H7 (cell line): ENCODE measurements at regions not wholly inside any gene's neighbourhood (a gene's known extent, or its start where the extent isn't known, plus 50 kb on each side); places are given as distances from the start of the nearest gene placed in this dataset.

ENCODE experiments used
- DNase-seq: peaks from one replicate; pipeline ENCODE4 v3.0.0; 2012
- H3K27me3 ChIP-seq: 2 replicates; pipeline ENCODE4 v1.6.0; 2011; ENCODE audit warnings: mild to moderate bottlenecking, low read length; ENCODE audit not compliant: control insufficient read depth, insufficient read depth
- H3K36me3 ChIP-seq: replicated peaks from 2 replicates; pipeline ENCODE4 v1.5.1; 2011; ENCODE audit warnings: low read length; ENCODE audit not compliant: control insufficient read depth, insufficient read depth
- H3K4me3 ChIP-seq: 2 replicates; pipeline ENCODE4 v1.5.1; 2011; ENCODE audit warnings: low read depth, mild to moderate bottlenecking, control low read depth, low read length, moderate library complexity; ENCODE audit not compliant: insufficient read depth

GRCh38 chr13:47798906-47799305 is 202.2 kb downstream of the SUCLA2 start:
- peak; percentile 10 for DNase-seq
- Histone ChIP-seq H3K4me3 (no peak overlapping the region), H3K36me3 (no peaks in the 10 kb centered on the region), H3K27me3 (no peaks in the 10 kb centered on the region)

- Histone ChIP-seq H3K36me3 (no peaks in the 10 kb centered on the region), H3K4me3 (no peak overlapping the region), H3K27me3 (no peaks in the 10 kb centered on the region)
- DNase-seq: no peak
These were observed 202.9 kb downstream of the SUCLA2 start for GRCh38 chr13:47798194-47798593.

DNA sequence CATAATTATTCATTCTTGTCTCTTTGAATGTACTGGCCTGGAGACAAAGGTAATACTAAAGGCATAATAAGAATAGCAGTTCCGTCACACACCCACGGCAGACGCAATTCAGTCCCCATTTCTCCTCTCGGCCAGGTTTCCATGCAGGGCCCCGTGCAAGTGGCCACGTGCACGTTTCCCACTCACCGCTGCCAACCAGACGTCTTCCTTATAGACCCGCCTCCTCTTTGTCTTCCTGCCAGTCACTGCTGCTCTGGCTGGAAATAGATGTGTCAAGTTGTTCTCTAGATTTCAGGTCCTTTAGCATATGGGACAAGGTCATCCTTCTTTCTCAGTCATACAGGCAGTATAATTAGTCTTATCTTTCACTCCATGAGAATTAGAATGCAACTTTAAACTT is 204.3 kb downstream of the SUCLA2 start:
- no peak for DNase-seq
- Histone ChIP-seq H3K4me3 (no peak overlapping the region), H3K27me3 (no peaks in the 10 kb centered on the region), H3K36me3 (no peaks in the 10 kb centered on the region)

DNA sequence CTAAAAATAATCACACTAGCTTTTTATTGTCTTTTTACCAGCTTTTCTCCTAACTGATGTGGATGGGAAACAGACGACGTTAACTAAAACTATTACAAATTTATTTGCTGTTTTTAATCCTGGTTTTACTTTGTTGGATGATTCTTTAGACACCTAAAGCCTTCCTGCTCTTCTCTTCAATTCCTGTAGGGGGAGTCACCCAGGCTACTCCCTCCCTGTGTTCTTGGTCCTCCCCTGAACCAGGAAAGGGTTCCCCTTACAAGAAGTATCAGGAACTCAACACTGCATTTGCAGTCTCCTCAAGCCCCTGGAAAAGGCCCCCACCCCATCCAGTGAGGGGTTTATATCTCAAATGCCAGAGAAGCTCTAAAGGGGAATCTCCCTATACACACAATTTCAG is 206.1 kb downstream of the SUCLA2 start:
- peak; percentile 45 for DNase-seq
- H3K4me3 ChIP-seq: no peak overlapping the region
- H3K36me3 ChIP-seq: no peaks in the 10 kb centered on the region
- H3K27me3 ChIP-seq: no peaks in the 10 kb centered on the region

DNA sequence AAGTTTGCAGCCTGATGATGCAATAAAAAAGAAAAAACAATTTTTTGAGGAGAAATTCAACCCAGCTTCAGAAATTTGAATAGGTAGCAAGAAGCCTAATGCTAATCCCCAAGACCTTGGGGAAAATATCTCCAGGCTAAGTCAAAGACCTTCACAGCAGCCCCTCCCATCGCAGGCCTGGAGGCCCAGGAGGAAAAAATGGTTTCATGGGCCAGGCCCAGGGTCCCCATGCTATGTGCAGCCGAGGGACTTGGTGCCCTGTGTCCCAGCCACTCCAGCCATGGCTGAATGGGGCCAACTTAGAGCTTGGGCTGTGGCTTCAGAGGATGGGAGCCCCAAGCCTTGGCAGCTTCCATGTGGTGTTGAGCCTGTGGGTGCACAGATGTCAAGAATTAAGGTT is 210.3 kb downstream of the SUCLA2 start:
- H3K4me3 ChIP-seq: no peak overlapping the region
- no peaks in the 10 kb centered on the region for H3K36me3 ChIP-seq
- no peak for DNase-seq
- no peaks in the 10 kb centered on the region for H3K27me3 ChIP-seq

GRCh38 chr13:47788844-47789243 is 212.2 kb downstream of the SUCLA2 start:
- DNase-seq: no peak
- H3K4me3 ChIP-seq: no peak overlapping the region
- no peaks in the 10 kb centered on the region for H3K27me3 ChIP-seq
- no peaks in the 10 kb centered on the region for H3K36me3 ChIP-seq

GRCh38 chr13:47774671-47774994 is 226.4 kb downstream of the SUCLA2 start:
- DNase-seq: no peak
- no peaks in the 10 kb centered on the region for H3K27me3 ChIP-seq
- H3K36me3 ChIP-seq: no peaks in the 10 kb centered on the region
- no peak overlapping the region for H3K4me3 ChIP-seq

GRCh38 chr13:47764817-47765216 is 236.3 kb downstream of the SUCLA2 start:
- H3K27me3 ChIP-seq: no peaks in the 10 kb centered on the region
- H3K4me3 ChIP-seq: no peak overlapping the region
- DNase-seq: no peak
- H3K36me3 ChIP-seq: no peaks in the 10 kb centered on the region

DNA sequence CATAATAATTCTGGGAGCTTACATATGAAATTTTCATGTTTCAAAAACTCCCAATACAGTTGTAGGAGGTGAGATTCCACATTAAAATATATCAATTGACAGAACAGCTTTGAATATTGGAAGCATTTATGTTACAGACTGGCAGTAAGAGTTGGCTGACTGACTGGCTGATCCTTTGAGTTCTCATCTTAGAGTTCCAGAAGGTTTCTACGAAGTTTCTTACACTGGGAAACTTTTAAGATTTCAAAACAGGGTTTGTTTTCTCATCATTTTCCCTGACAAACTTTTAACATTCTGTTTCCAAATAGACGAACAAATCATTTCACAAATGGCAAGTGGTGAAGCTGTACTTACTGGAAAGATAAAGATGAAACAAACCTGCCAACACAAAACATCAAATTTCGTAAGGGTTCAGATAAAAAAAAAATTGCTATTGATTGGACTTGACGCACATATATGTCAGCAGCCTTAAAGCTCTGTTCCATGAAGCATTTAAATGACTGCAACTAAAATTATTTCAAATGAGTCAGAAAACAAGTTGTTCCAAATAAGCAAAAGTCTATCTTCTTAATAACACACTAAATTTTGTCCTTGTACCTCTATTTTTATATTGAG is 243.5 kb downstream of the SUCLA2 start:
- no peak for DNase-seq
- no peak overlapping the region for H3K4me3 ChIP-seq
- H3K36me3 ChIP-seq: no peaks in the 10 kb centered on the region
- no peaks in the 10 kb centered on the region for H3K27me3 ChIP-seq

DNA sequence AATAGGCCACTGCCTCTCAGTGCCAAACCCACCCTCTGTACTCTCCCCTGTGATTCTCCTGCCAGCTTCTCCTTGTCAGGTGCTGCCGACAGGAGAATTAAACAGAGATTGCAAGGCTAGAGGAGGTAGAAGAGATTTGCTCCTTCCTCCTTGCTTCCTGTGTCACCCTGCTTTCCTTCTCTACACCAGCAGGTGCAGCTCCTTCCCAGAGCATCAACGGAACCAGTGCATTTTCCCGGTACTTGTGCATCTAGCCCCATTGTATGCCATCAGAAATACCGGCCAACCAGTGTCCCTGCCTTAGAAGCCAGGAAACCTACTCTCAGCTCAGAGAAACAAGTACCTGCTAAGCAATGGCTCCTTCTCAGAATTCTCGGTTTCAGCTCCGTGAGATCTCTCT is 253.2 kb downstream of the SUCLA2 start:
- no peak overlapping the region for H3K4me3 ChIP-seq
- peak; percentile 9 for DNase-seq
- no peaks in the 10 kb centered on the region for H3K27me3 ChIP-seq
- no peaks in the 10 kb centered on the region for H3K36me3 ChIP-seq

DNA sequence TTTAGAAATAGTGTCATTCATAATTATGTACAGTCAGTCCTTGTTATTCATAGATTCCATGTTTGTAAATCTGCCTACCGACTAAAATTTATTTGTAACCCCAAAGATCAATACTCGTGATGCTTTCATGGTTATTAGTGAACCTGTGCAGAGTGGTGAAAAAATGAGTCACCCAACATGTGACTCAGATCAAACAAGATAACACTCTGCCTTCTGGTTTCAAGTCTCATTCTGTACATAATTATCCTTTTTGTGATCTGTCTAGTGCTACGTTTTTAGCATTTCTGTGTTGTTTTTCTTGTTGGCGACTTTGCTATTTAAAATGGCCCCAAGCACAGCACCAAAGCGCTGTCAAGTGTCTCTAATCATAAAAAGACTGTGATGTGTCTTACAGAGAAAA is 274.7 kb downstream of the SUCLA2 start:
- no peak for DNase-seq
- Histone ChIP-seq H3K36me3 (no peaks in the 10 kb centered on the region), H3K4me3 (no peak overlapping the region)

GRCh38 chr13:47723898-47724297 is 277.2 kb downstream of the SUCLA2 start:
- Histone ChIP-seq H3K36me3 (no peaks in the 10 kb centered on the region), H3K27me3 (no peaks in the 10 kb centered on the region), H3K4me3 (no peak overlapping the region)
- DNase-seq: peak; percentile 13

More for the DNA sequence above, 274.7 kb downstream of the SUCLA2 start:
- no peaks in the 10 kb centered on the region for H3K27me3 ChIP-seq

DNA sequence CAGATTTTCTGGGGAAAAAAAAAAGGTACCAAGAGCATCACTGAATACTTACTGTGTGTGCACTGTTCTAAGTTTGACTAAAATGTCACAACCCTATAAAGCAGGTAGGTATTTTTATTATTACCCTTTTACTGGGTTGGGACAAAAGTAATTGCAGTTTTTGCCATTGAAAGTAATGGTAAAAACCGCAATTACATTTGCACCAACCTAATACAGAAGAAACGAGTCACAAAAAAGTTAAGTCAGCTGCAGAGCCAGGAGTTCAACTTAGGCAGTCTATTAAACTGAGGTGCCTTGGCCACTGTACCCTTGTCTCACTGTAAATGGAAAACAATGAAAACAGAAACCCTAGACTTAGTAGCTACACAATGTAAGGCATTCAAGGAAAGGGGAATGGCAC is 281.9 kb downstream of the SUCLA2 start:
- H3K4me3 ChIP-seq: no peak overlapping the region
- no peaks in the 10 kb centered on the region for H3K36me3 ChIP-seq
- H3K27me3 ChIP-seq: no peaks in the 10 kb centered on the region
- DNase-seq: no peak

DNA sequence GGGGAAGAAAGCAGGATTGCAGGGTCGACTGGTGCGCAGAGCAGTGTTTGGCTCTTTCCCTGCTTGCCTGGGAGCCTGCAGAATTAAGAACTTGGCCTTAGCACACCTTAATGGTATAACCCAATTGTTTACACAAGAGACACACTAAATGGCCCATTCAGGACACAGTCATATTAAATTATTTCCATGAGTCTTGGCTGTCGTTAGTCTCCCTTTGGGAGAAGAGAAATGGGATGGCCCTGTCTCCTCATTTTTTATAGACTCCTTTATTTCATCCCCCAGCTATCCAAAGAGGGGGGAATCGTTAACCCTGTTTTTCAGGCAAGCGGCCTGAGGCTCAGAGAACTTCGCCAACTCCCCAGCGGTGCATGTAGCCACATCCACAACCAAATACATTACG is 282.5 kb downstream of the SUCLA2 start:
- Histone ChIP-seq H3K36me3 (no peaks in the 10 kb centered on the region), H3K27me3 (no peaks in the 10 kb centered on the region), H3K4me3 (no peak overlapping the region)
- DNase-seq: no peak

DNA sequence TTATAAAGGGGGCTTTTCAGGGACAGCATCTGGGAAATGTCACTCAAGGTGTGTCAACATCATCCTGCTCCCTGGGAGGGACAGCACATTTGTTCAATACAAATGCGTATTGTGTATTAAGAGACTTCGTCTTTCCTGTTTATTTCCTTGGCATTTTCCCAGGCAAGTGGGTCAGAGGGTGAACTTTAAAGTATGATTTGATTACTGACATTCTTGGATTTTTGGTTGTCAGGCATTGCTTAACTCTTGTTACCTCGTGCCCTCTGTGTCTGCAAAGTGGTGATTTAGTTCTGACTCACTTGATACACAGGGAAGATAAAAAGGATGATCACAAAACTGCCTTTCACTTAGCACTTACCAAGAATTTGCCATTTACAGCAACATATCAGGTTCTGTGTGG is 292.7 kb downstream of the SUCLA2 start:
- Histone ChIP-seq H3K36me3 (no peaks in the 10 kb centered on the region), H3K4me3 (no peak overlapping the region), H3K27me3 (no peaks in the 10 kb centered on the region)
- no peak for DNase-seq

GRCh38 chr13:47707414-47707813 is 293.7 kb downstream of the SUCLA2 start:
- H3K27me3 ChIP-seq: no peaks in the 10 kb centered on the region
- no peak for DNase-seq
- H3K36me3 ChIP-seq: no peaks in the 10 kb centered on the region
- no peak overlapping the region for H3K4me3 ChIP-seq
